Keratinocyte (primary cell): ENCODE measurements at regions not wholly inside any gene's neighbourhood (a gene's known extent, or its start where the extent isn't known, plus 50 kb on each side); places are given as distances from the start of the nearest gene placed in this dataset.

Experiments used
- DNase-seq: peaks from one replicate; pipeline ENCODE4 v3.0.0-alpha.2; 2011; ENCODE audit warnings: low read depth, missing footprints, low spot score
- FAIRE-seq: peaks from 2 replicates; lab custom pipeline; 2011; peaks lifted over from hg19 to GRCh38; lab: Jason Lieb, UNC
- H2AFZ ChIP-seq: 2 replicates; pipeline ENCODE4 v1.6.0; 2012; ENCODE audit warnings: low read length, control low read depth, inconsistent platforms; ENCODE audit not compliant: control insufficient read depth
- H3K27ac ChIP-seq: 2 replicates; pipeline ENCODE4 v1.5.1; 2011; ENCODE audit warnings: low read length; ENCODE audit not compliant: control insufficient read depth, insufficient read depth
- H3K27me3 ChIP-seq: 3 replicates; pipeline ENCODE4 v1.6.0; 2011; ENCODE audit warnings: low read length; ENCODE audit not compliant: control insufficient read depth, insufficient read depth; ENCODE audit errors: extremely low read depth
- H3K36me3 ChIP-seq, 2 experiments: 2 replicates in 1 of 2; 3 replicates in 1 of 2; pipeline ENCODE4 v1.5.1; 2011; ENCODE audit warnings: low read length in 2 of 2, mild to moderate bottlenecking in 1 of 2; ENCODE audit not compliant: control insufficient read depth in 2 of 2, insufficient read depth in 2 of 2; ENCODE audit errors: extremely low read depth in 1 of 2
- H3K4me1 ChIP-seq: 3 replicates; pipeline ENCODE4 v1.5.1; 2011; ENCODE audit warnings: low read length; ENCODE audit not compliant: control insufficient read depth, insufficient read depth; ENCODE audit errors: extremely low read depth
- H3K4me2 ChIP-seq: 3 replicates; pipeline ENCODE4 v1.6.0; 2011; ENCODE audit warnings: low read depth, low read length; ENCODE audit not compliant: control insufficient read depth, insufficient read depth; ENCODE audit errors: extremely low read depth
- H3K4me3 ChIP-seq, 3 experiments: fragments of 200-600 bp in 1 of 3; sonication (generic) in 1 of 3; 2 replicates in 2 of 3; 3 replicates in 1 of 3; pipeline ENCODE4 v1.5.1; 2011 to 2016; ENCODE audit warnings: low read length in 3 of 3, mild to moderate bottlenecking in 3 of 3, control low read depth in 2 of 3, inconsistent platforms in 1 of 3, low read depth in 1 of 3, mixed read lengths in 1 of 3, mixed run types in 1 of 3, moderate library complexity in 1 of 3; ENCODE audit not compliant: control insufficient read depth in 2 of 3, insufficient read depth in 2 of 3; ENCODE audit errors: extremely low read depth in 1 of 3
- H3K79me2 ChIP-seq: 2 replicates; pipeline ENCODE4 v1.6.0; 2012; ENCODE audit warnings: low read length; ENCODE audit not compliant: control insufficient read depth, insufficient read depth
- H3K9ac ChIP-seq: 3 replicates; pipeline ENCODE4 v1.6.0; 2011; ENCODE audit warnings: low read length; ENCODE audit not compliant: control insufficient read depth, insufficient read depth; ENCODE audit errors: extremely low read depth
- H3K9me1 ChIP-seq: 3 replicates; pipeline ENCODE4 v1.6.0; 2011; ENCODE audit warnings: low read length; ENCODE audit not compliant: control insufficient read depth, insufficient read depth; ENCODE audit errors: extremely low read depth
- H3K9me3 ChIP-seq: 2 replicates; pipeline ENCODE4 v1.5.1; 2012; ENCODE audit warnings: low read depth, low read length; ENCODE audit not compliant: control insufficient read depth
- H4K20me1 ChIP-seq: 3 replicates; pipeline ENCODE4 v1.6.0; 2011; ENCODE audit warnings: low read length; ENCODE audit not compliant: control insufficient read depth, insufficient read depth; ENCODE audit errors: extremely low read depth
- CTCF ChIP-seq, 3 experiments: IDR thresholded peaks in 1 of 3; conservative IDR thresholded peaks in 1 of 3; optimal IDR thresholded peaks in 1 of 3; 2 replicates in 2 of 3; 3 replicates in 1 of 3; pipeline versions ENCODE3 to v1.5.1; 2011; ENCODE audit warnings: low read length in 3 of 3, mild to moderate bottlenecking in 3 of 3, moderate library complexity in 2 of 3, control low read depth in 1 of 3, inconsistent platforms in 1 of 3; ENCODE audit not compliant: insufficient read depth in 2 of 3; ENCODE audit errors: extremely low read depth in 1 of 3
- EZH2 ChIP-seq: IDR thresholded peaks from one replicate; pipeline ENCODE4 v1.6.1; 2012; ENCODE audit warnings: inconsistent platforms, mild to moderate bottlenecking, low read length, moderate library complexity
- dilution Hi-C: fragments of 300-500 bp; cut with MboI; formaldehyde crosslinking; loops from one replicate; pipeline ENCODE4 v1.7.0; 2020; ENCODE audit warnings: low sequenced_read_pairs; ENCODE audit not compliant: extremely low pct_ligation_motif_present

- peaks cover 3% of the 10 kb centered on the region for H3K9me3 ChIP-seq
- H3K36me3 ChIP-seq: no peaks in the 10 kb centered on the region
- H3K4me1 ChIP-seq: peaks cover 38% of the 10 kb centered on the region
- dilution Hi-C loops: no loop called here
- H3K79me2 ChIP-seq: no peaks in the 10 kb centered on the region
- no peak overlapping the region for H3K4me3 ChIP-seq
- no peak overlapping the region for H2AFZ ChIP-seq
- no peaks in the 10 kb centered on the region for H4K20me1 ChIP-seq
- no peaks in the 10 kb centered on the region for H3K27me3 ChIP-seq
- H3K4me2 ChIP-seq: no peak overlapping the region
- no peak overlapping the region for H3K9ac ChIP-seq
- DNase-seq (no peak), FAIRE-seq (no peak)
- no peak overlapping the region for H3K27ac ChIP-seq
- no peaks in the 10 kb centered on the region for H3K9me1 ChIP-seq
- TF ChIP-seq EZH2 (no peak), CTCF (optimal IDR thresholded peaks at IDR 0.05 in 1 of 3, IDR thresholded peaks at IDR 0.05 in 1 of 3, conservative IDR thresholded peaks at IDR 0.05 in 1 of 3; ENCODE audit: extremely low read depth in 1 of 3, insufficient read depth in 2 of 3, low read length in 3 of 3) (no peak)
Observed at GRCh38 chr1:185408700-185409270, 91.7 kb upstream of the IVNS1ABP start.

DNA sequence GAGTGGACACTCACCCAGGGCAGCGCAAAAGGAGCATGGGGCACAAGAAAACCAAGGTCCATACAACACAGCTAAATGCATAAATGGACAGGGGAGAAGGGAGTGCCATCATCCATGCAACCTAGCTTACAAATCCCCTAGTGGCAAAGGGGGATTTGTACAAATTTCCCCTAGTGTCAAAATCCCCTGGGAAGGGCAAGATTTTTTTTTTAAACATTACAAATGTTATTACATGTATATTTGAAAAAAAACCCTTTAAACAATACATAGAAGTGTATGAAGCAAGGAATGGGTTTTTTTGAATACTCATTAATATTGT lies 89.6 kb upstream of the IVNS1ABP start:
- peaks cover 32% of the 10 kb centered on the region for H3K4me1 ChIP-seq
- H2AFZ ChIP-seq: no peak overlapping the region
- H3K79me2 ChIP-seq: no peaks in the 10 kb centered on the region
- no peaks in the 10 kb centered on the region for H3K9me1 ChIP-seq
- FAIRE-seq: no peak
- no peaks in the 10 kb centered on the region for H4K20me1 ChIP-seq
- H3K27me3 ChIP-seq: no peaks in the 10 kb centered on the region
- peaks cover 3% of the 10 kb centered on the region for H3K9me3 ChIP-seq
- H3K36me3 ChIP-seq: no peaks in the 10 kb centered on the region
- no peak overlapping the region for H3K27ac ChIP-seq
- DNase-seq: no peak
- H3K4me3 ChIP-seq: no peak overlapping the region
- dilution Hi-C loops: no loop called here
- H3K4me2 ChIP-seq: no peak overlapping the region
- no peak for TF ChIP-seq EZH2
- TF ChIP-seq CTCF (optimal IDR thresholded peaks at IDR 0.05 in 1 of 3, IDR thresholded peaks at IDR 0.05 in 1 of 3, conservative IDR thresholded peaks at IDR 0.05 in 1 of 3; ENCODE audit: extremely low read depth in 1 of 3, insufficient read depth in 2 of 3, low read length in 3 of 3): no peak
- H3K9ac ChIP-seq: no peak overlapping the region
